Osteoblast (primary cell): ENCODE measurements at regions not wholly inside any gene's neighbourhood (a gene's known extent, or its start where the extent isn't known, plus 50 kb on each side); places are given as distances from the start of the nearest gene placed in this dataset.
"Not testable (repeated sequence)": the region's sequence is repeated elsewhere in the genome, so short reads cannot be mapped to it uniquely, and the experiment has no call there.

Experiments
- DNase-seq: peaks from one replicate; pipeline ENCODE4 v3.0.0; 2011; ENCODE audit warnings: low spot score, mixed read lengths; ENCODE audit not compliant: insufficient read length; ENCODE audit errors: missing footprints
- H2AFZ ChIP-seq: 2 replicates; pipeline ENCODE4 v1.6.0; 2011; ENCODE audit warnings: mild to moderate bottlenecking, low read length
- H3K27ac ChIP-seq: 2 replicates; pipeline ENCODE4 v1.5.1; 2011; ENCODE audit warnings: mild to moderate bottlenecking, low read depth, low read length, moderate library complexity
- H3K27me3 ChIP-seq: 2 replicates; pipeline ENCODE4 v1.6.0; 2012; ENCODE audit warnings: mild to moderate bottlenecking, control low read depth, inconsistent platforms, low read length, moderate library complexity; ENCODE audit not compliant: insufficient read depth
- H3K36me3 ChIP-seq: 2 replicates; pipeline ENCODE4 v1.5.1; 2011; ENCODE audit warnings: mild to moderate bottlenecking, low read length, control low read depth, moderate library complexity; ENCODE audit not compliant: insufficient read depth
- H3K4me1 ChIP-seq: 2 replicates; pipeline ENCODE4 v1.5.1; 2011; ENCODE audit warnings: mild to moderate bottlenecking, low read length, control low read depth, moderate library complexity; ENCODE audit not compliant: insufficient read depth
- H3K4me2 ChIP-seq: 2 replicates; pipeline ENCODE4 v1.6.0; 2011; ENCODE audit warnings: mild to moderate bottlenecking, low read length; ENCODE audit not compliant: insufficient read depth
- H3K4me3 ChIP-seq: fragments of 200-600 bp; sonication (generic); 3 replicates; pipeline ENCODE4 v1.5.1; 2012; ENCODE audit warnings: mild to moderate bottlenecking, low read length, inconsistent platforms; ENCODE audit not compliant: insufficient read depth
- H3K79me2 ChIP-seq: 2 replicates; pipeline ENCODE4 v1.6.0; 2012; ENCODE audit warnings: mild to moderate bottlenecking, low read length, control low read depth, inconsistent platforms; ENCODE audit not compliant: insufficient read depth
- H3K9me3 ChIP-seq: 2 replicates; pipeline ENCODE4 v1.5.1; 2011; ENCODE audit warnings: low read depth, low read length, control low read depth
- H4K20me1 ChIP-seq: 2 replicates; pipeline ENCODE4 v1.6.0; 2012; ENCODE audit warnings: mild to moderate bottlenecking, low read length, control low read depth; ENCODE audit not compliant: insufficient read depth
- TF ChIP-seq, protein P1 (sequence below): IDR thresholded peaks from 2 replicates; pipeline ENCODE4 v1.5.1; 2011; ENCODE audit warnings: mild to moderate bottlenecking, low read depth, low read length, moderate library complexity; ENCODE audit errors: extremely low read depth

DNA sequence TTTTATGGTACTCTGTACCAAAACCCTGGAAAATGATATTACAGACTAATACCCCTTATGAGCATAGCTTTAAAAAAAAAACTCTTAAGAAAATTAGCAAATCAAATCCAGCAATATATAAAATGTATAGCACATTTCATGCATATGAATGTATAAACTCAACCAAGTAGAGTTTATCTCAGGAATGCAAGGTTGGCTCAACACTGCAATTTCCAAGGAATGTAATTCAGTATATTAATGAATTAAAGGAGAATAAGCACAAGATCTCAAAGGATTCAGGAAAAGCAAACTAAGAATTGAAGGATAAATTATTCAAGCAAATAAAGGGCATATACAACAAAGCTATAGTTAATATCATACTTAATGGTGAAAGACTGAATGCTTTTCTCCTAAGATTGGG is 61.9 kb upstream of the RPL38 start:
- TF ChIP-seq, protein P1, sequence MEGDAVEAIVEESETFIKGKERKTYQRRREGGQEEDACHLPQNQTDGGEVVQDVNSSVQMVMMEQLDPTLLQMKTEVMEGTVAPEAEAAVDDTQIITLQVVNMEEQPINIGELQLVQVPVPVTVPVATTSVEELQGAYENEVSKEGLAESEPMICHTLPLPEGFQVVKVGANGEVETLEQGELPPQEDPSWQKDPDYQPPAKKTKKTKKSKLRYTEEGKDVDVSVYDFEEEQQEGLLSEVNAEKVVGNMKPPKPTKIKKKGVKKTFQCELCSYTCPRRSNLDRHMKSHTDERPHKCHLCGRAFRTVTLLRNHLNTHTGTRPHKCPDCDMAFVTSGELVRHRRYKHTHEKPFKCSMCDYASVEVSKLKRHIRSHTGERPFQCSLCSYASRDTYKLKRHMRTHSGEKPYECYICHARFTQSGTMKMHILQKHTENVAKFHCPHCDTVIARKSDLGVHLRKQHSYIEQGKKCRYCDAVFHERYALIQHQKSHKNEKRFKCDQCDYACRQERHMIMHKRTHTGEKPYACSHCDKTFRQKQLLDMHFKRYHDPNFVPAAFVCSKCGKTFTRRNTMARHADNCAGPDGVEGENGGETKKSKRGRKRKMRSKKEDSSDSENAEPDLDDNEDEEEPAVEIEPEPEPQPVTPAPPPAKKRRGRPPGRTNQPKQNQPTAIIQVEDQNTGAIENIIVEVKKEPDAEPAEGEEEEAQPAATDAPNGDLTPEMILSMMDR: no peak
- Histone ChIP-seq H4K20me1 (no peaks in the 10 kb centered on the region), H3K9me3 (no peaks in the 10 kb centered on the region), H3K4me1 (no peaks in the 10 kb centered on the region), H3K27ac (no peak overlapping the region), H3K27me3 (no peaks in the 10 kb centered on the region), H3K4me2 (no peak overlapping the region), H3K4me3 (no peak overlapping the region), H3K79me2 (no peaks in the 10 kb centered on the region), H2AFZ (no peak overlapping the region), H3K36me3 (no peaks in the 10 kb centered on the region)
- no peak for DNase-seq

- H3K27ac ChIP-seq, DNase-seq, H4K20me1 ChIP-seq, H3K9me3 ChIP-seq, H3K4me2 ChIP-seq, H3K4me1 ChIP-seq, H3K27me3 ChIP-seq, H3K79me2 ChIP-seq, H3K4me3 ChIP-seq, H3K36me3 ChIP-seq, H2AFZ ChIP-seq: not testable (repeated sequence)
Measured at GRCh38 chr17:74143318-74143717, 60.2 kb upstream of the RPL38 start.

GRCh38 chr17:74145756-74146155 is 57.7 kb upstream of the RPL38 start:
- H3K36me3 ChIP-seq: no peaks in the 10 kb centered on the region
- H3K27ac ChIP-seq: no peak overlapping the region
- H3K4me2 ChIP-seq: no peak overlapping the region
- DNase-seq: no peak
- no peaks in the 10 kb centered on the region for H3K9me3 ChIP-seq
- H4K20me1 ChIP-seq: no peaks in the 10 kb centered on the region
- H3K4me1 ChIP-seq: no peaks in the 10 kb centered on the region
- H3K79me2 ChIP-seq: no peaks in the 10 kb centered on the region
- no peaks in the 10 kb centered on the region for H3K27me3 ChIP-seq
- TF ChIP-seq, protein P1: no peak
- H3K4me3 ChIP-seq: no peak overlapping the region
- no peak overlapping the region for H2AFZ ChIP-seq

GRCh38 chr17:74146196-74146595 is 57.3 kb upstream of the RPL38 start:
- Histone ChIP-seq H3K4me3 (no peak overlapping the region), H3K9me3 (no peaks in the 10 kb centered on the region), H3K79me2 (no peaks in the 10 kb centered on the region), H3K27me3 (no peaks in the 10 kb centered on the region), H3K4me2 (no peak overlapping the region), H3K4me1 (no peaks in the 10 kb centered on the region), H2AFZ (no peak overlapping the region), H4K20me1 (no peaks in the 10 kb centered on the region), H3K36me3 (no peaks in the 10 kb centered on the region), H3K27ac (no peak overlapping the region)
- no peak for DNase-seq
- TF ChIP-seq, protein P1: no peak
